Stimulated activated CD8-positive, alpha-beta memory T cell treated with anti-CD3 and anti-CD28 coated beads, Interleukin-4, amount 100 ng/mL, for 24 hours (primary cell): ENCODE measurements at regions not wholly inside any gene's neighbourhood (a gene's known extent, or its start where the extent isn't known, plus 50 kb on each side); places are given as distances from the start of the nearest gene placed in this dataset.
"Not testable (repeated sequence)": the region's sequence is repeated elsewhere in the genome, so short reads cannot be mapped to it uniquely, and the experiment has no call there.

ENCODE experiments used
- DNase-seq: peaks from one replicate; pipeline ENCODE4 v3.0.0-alpha.2; 2020; ENCODE audit warnings: low read depth

- DNase-seq = no peak
These were observed 803.3 kb downstream of the DTWD2 start for GRCh38 chr5:118185018-118185417.

GRCh38 chr5:118176146-118176545 lies 812.2 kb downstream of the DTWD2 start:
- DNase-seq = no peak

GRCh38 chr5:118174671-118175070 lies 813.7 kb downstream of the DTWD2 start:
- DNase-seq = no peak

GRCh38 chr5:118173340-118173739 lies 815.0 kb downstream of the DTWD2 start:
- no peak for DNase-seq

GRCh38 chr5:118165619-118166018 lies 822.7 kb downstream of the DTWD2 start:
- DNase-seq = no peak

- no peak for DNase-seq
These were observed 832.2 kb downstream of the DTWD2 start for GRCh38 chr5:118156181-118156580.

GRCh38 chr5:118146824-118147223 lies 841.5 kb downstream of the DTWD2 start:
- no peak for DNase-seq

- no peak for DNase-seq
These were observed 843.8 kb downstream of the DTWD2 start for GRCh38 chr5:118144540-118144939.

- DNase-seq = no peak
These were observed 849.0 kb downstream of the DTWD2 start for GRCh38 chr5:118139361-118139760.

GRCh38 chr5:118126159-118126558 lies 862.2 kb downstream of the DTWD2 start:
- no peak for DNase-seq

- no peak for DNase-seq
These were observed 862.7 kb downstream of the DTWD2 start for GRCh38 chr5:118125687-118126086.

- DNase-seq = no peak
These were observed 867.1 kb downstream of the DTWD2 start for GRCh38 chr5:118121258-118121657.

GRCh38 chr5:118115791-118116190 lies 872.6 kb downstream of the DTWD2 start:
- DNase-seq = no peak

GRCh38 chr5:118111956-118112355 lies 876.4 kb downstream of the DTWD2 start:
- no peak for DNase-seq

- not testable (repeated sequence) for DNase-seq
These were observed 881.1 kb downstream of the DTWD2 start for GRCh38 chr5:118107246-118107645.

- DNase-seq = no peak
These were observed 889.6 kb downstream of the DTWD2 start for GRCh38 chr5:118098716-118099115.

GRCh38 chr5:118095115-118095514 lies 893.2 kb downstream of the DTWD2 start:
- no peak for DNase-seq

- no peak for DNase-seq
These were observed 899.9 kb downstream of the DTWD2 start for GRCh38 chr5:118088448-118088847.

- DNase-seq = no peak
These were observed 911.9 kb downstream of the DTWD2 start for GRCh38 chr5:118076490-118076889.

GRCh38 chr5:118070041-118070440 lies 918.3 kb downstream of the DTWD2 start:
- no peak for DNase-seq

- DNase-seq = no peak
These were observed 918.9 kb downstream of the DTWD2 start for GRCh38 chr5:118069452-118069851.

GRCh38 chr5:118068886-118069285 lies 919.5 kb downstream of the DTWD2 start:
- DNase-seq = no peak

GRCh38 chr5:118063836-118064235 lies 924.5 kb downstream of the DTWD2 start:
- DNase-seq = not testable (repeated sequence)

- DNase-seq = no peak
These were observed 927.5 kb downstream of the DTWD2 start for GRCh38 chr5:118060833-118061232.

GRCh38 chr5:118052503-118052902 lies 935.8 kb downstream of the DTWD2 start:
- DNase-seq = no peak
